ENCODE measurements at regions not wholly inside any gene's neighbourhood (a gene's known extent, or its start where the extent isn't known, plus 50 kb on each side); places are given as distances from the start of the nearest gene placed in this dataset.

- no peak for TF ChIP-seq CTCF (IDR thresholded peaks at IDR 0.05)
- no peak for TF ChIP-seq POLR2A (IDR thresholded peaks at IDR 0.05)
These were observed 341.3 kb downstream of the RWDD3 start for GRCh38 chr1:95575291-95575690.
